Activated naive CD4-positive, alpha-beta T cell treated with Interleukin-2 at 50 U/mL for 16 hours (primary cell): ENCODE measurements at regions not wholly inside any gene's neighbourhood (a gene's known extent, or its start where the extent isn't known, plus 50 kb on each side); places are given as distances from the start of the nearest gene placed in this dataset.
A peak's percentile ranks its signal among the peaks of the same experiment; 100 is the strongest.

ENCODE experiments used
- DNase-seq: peaks from one replicate; pipeline ENCODE4 v3.0.0-alpha.2; 2020

GRCh38 chr14:73800970-73801515 lies 50.6 kb upstream of the PTGR2 start:
- DNase-seq: no peak

GRCh38 chr14:73797543-73798265 lies 53.9 kb upstream of the PTGR2 start:
- no peak for DNase-seq

GRCh38 chr14:73796893-73797542 lies 54.6 kb upstream of the PTGR2 start:
- no peak for DNase-seq

GRCh38 chr14:73796415-73796814 lies 55.2 kb upstream of the PTGR2 start:
- no peak for DNase-seq

- DNase-seq: no peak
Measured at GRCh38 chr14:73795974-73796373, 55.7 kb upstream of the PTGR2 start.

GRCh38 chr14:73795466-73795865 lies 56.2 kb upstream of the PTGR2 start:
- no peak for DNase-seq

GRCh38 chr14:73794146-73794545 lies 57.5 kb upstream of the PTGR2 start:
- no peak for DNase-seq

GRCh38 chr14:73792481-73792880 lies 59.1 kb upstream of the PTGR2 start:
- DNase-seq: no peak

- no peak for DNase-seq
Measured at GRCh38 chr14:73789989-73790581, 61.5 kb upstream of the PTGR2 start.

- DNase-seq: no peak
Measured at GRCh38 chr14:73788701-73789551, 62.7 kb upstream of the PTGR2 start.

GRCh38 chr14:73788317-73788598 lies 63.4 kb upstream of the PTGR2 start:
- DNase-seq: no peak

- DNase-seq: peak; percentile 61
Measured at GRCh38 chr14:73787486-73788316, 63.9 kb upstream of the PTGR2 start.

- DNase-seq: peak; percentile 64
Measured at GRCh38 chr14:73786636-73787485, 64.8 kb upstream of the PTGR2 start.

- DNase-seq: peak; percentile 62
Measured at GRCh38 chr14:73785834-73786635, 65.6 kb upstream of the PTGR2 start.

- no peak for DNase-seq
Measured at GRCh38 chr14:73785336-73785833, 66.2 kb upstream of the PTGR2 start.

- no peak for DNase-seq
Measured at GRCh38 chr14:73784988-73785313, 66.7 kb upstream of the PTGR2 start.

- DNase-seq: no peak
Measured at GRCh38 chr14:73784181-73784987, 67.2 kb upstream of the PTGR2 start.

- no peak for DNase-seq
Measured at GRCh38 chr14:73783107-73783727, 68.4 kb upstream of the PTGR2 start.

GRCh38 chr14:73782623-73783022 lies 68.4 kb upstream of the PNMA1 start:
- no peak for DNase-seq
